A673 (cell line): ENCODE measurements at regions not wholly inside any gene's neighbourhood (a gene's known extent, or its start where the extent isn't known, plus 50 kb on each side); places are given as distances from the start of the nearest gene placed in this dataset.

ENCODE experiments used
- CTCF ChIP-seq: fragments of 300-800, 200-600 bp; sonication (generic); conservative IDR thresholded peaks from 2 replicates; pipeline ENCODE4 v1.5.1; 2017; ENCODE audit warnings: low read depth, mild to moderate bottlenecking, antibody characterized with exemption, low read length, moderate library complexity, mixed read lengths
- EZH2 ChIP-seq: fragments of 200-600 bp; sonication (generic); IDR thresholded peaks from 2 replicates; pipeline ENCODE4 v1.6.1; 2017; ENCODE audit warnings: borderline replicate concordance, low read depth, mild to moderate bottlenecking, mixed read lengths, antibody characterized with exemption, low read length; ENCODE audit not compliant: poor library complexity, severe bottlenecking

GRCh38 chr12:70154087-70154638 lies 89.1 kb upstream of the CNOT2 start:
- TF ChIP-seq CTCF: no peak
- no peak for TF ChIP-seq EZH2
